Cardiac septum (tissue), 1 donor: ENCODE measurements at regions not wholly inside any gene's neighbourhood (a gene's known extent, or its start where the extent isn't known, plus 50 kb on each side); places are given as distances from the start of the nearest gene placed in this dataset.

Source experiments
- DNase-seq: peaks from one replicate; pipeline ENCODE4 v3.0.0-alpha.2; 2020; ENCODE audit warnings: low spot score
- intact Hi-C: fragments of 100-400 bp; cut with DNase I; formaldehyde crosslinking; loops from one replicate; pipeline ENCODE4 v1.14.0; 2022
- donor health status: DM: no; HTN: no; CAD: no.

GRCh38 chr12:30269496-30269895, 426.2 kb downstream of the IPO8 start:
- intact Hi-C loops: no loop called here
- no peak for DNase-seq

- intact Hi-C loops: no loop called here
- no peak for DNase-seq
These were observed 427.6 kb downstream of the IPO8 start for GRCh38 chr12:30268041-30268440.

GRCh38 chr12:30263434-30263833, 432.2 kb downstream of the IPO8 start:
- intact Hi-C loops: no loop called here
- DNase-seq: no peak

GRCh38 chr12:30257618-30258017, 438.1 kb downstream of the IPO8 start:
- no peak for DNase-seq
- intact Hi-C loops: no loop called here

- no peak for DNase-seq
- intact Hi-C loops: no loop called here
These were observed 444.1 kb downstream of the IPO8 start for GRCh38 chr12:30251546-30251945.

DNA sequence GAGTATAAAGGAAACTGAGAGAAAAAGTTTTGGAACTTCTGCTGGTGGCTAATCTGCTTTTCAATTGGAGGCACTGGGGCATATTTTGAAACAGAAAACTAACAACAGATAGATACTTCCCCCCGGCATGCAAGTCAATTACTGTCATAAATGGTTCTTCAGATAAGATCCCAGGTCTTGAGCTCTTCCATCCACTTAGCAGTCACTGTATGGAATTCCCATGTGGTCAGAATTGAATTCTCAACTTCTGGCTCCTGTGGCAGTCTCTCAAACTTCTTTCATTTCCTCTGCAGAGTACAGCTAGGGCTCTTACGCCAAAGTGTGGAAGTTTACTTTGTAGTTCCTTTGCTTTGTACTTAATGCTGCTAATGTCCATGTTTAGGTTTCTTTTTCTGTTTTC, 452.2 kb downstream of the IPO8 start:
- no peak for DNase-seq
- intact Hi-C loops: no loop called here

DNA sequence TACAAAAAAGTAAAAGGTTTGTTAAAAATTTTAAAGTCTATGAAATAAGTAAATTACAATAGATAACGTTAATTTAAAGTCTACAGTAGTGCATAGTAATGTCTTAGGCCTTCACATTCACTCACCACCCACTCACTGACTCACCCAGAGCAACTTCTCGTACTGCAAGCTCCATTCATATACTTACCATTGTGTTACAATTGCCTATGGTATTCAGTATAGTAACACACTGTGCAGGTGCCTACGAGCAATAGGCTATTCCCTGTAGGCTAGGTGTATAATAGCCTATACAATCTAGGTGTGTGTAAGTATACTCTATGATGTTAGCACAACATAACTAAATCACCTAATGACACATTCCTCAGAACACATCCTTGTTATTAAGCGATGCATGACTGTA, 435.3 kb upstream of the TMTC1 start:
- DNase-seq: no peak
- intact Hi-C loops: no loop called here

- no peak for DNase-seq
- intact Hi-C loops: no loop called here
These were observed 434.3 kb upstream of the TMTC1 start for GRCh38 chr12:30218073-30218472.

GRCh38 chr12:30213166-30213565, 429.4 kb upstream of the TMTC1 start:
- no peak for DNase-seq
- intact Hi-C loops: no loop called here

DNA sequence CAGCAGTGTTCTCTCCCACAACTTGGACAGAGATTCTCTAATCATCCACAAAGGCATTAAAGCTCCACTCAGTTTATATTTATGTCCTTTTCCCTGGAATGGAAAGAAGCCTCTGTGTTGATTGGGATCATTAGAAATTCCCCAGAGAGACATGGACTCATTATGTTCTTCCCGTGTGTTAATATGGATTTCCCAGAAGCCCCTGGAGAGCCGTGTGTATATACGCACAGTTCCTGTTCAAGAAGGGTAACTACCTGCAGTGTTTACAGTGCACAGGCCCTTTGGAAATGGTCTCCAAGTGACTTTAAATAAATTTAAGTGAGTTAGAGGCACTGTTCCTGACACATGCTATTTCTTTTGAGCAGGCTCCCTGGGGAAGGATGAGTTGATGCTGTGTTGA, 428.0 kb upstream of the TMTC1 start:
- no peak for DNase-seq
- intact Hi-C loops: no loop called here

DNA sequence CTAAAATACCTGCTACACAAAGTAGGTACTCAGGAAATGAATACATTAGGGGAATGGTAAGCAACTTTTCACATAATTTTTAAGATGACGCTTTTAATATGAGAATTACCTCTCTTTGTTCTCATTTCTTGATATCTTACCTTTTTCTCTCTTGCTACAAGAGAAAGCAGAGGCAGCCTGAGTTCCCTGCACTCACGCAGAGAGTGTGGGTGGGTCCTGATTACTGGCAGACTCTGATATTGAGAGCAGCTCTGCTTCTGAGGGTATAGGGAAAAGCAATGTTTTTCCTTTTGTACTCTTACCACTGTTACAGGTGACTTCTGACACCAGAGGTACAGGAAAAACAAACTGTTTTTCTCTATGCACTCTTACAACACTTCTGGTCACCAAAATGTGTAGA, 420.2 kb upstream of the TMTC1 start:
- no peak for DNase-seq
- intact Hi-C loops: no loop called here

DNA sequence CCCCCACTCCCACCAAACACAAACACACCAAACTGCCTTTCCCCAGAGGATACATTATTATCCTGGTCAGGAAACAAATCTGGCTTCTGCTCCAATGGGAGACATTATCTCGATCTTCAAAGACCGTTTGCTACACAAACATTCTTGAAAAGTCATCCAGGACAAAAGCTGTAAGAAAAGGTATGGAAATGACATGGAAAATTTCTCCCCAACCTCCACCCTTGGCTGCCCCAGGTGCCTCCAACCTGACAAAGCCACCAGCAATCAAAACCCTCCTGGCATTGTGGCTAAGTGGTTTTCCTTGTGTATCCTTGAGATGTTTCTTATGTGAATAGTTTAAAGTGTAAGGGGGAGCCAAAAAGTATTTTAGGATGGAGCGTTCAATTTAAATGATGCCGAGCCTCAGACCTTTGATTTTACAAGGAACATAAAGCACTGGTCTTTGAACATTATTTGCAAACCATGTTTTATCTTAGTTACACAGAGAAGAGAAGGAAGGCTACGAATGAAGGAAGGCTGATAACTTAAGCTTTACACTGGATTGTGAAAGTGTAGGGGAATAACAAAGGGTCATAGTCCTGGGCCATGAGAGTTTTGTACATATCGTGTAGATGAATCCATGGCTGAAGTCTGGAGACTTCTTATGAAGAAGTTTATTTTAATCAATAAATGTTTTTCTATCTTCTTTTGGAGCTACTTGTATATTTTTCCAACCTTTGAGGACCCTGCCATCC, 418.9 kb upstream of the TMTC1 start:
- intact Hi-C loops: no loop called here
- DNase-seq: no peak

GRCh38 chr12:30201301-30202160, 417.8 kb upstream of the TMTC1 start:
- intact Hi-C loops: no loop called here
- DNase-seq: no peak

DNA sequence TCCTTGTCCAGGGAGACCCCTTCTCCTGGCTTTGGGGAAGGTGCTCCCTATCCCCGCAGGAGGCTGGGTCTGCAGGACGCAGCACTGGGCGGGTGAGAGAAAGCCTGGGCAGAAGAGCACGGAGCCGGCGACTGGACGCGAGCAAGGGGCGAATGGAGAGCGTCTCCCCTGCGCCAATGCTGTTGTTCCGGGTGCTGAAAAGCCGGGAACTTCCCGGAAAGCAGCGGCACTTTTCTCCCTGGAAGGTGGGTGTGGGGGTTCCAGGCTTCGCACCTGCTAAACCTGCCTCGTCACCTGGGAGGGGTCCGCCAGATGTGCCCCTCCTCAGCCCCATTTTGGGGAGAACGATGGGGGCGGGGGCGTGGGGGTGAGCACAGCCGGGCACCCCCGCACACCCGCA, 417.1 kb upstream of the TMTC1 start:
- intact Hi-C loops: no loop called here
- no peak for DNase-seq

- no peak for DNase-seq
- intact Hi-C loops: no loop called here
These were observed 413.8 kb upstream of the TMTC1 start for GRCh38 chr12:30197392-30198057.

DNA sequence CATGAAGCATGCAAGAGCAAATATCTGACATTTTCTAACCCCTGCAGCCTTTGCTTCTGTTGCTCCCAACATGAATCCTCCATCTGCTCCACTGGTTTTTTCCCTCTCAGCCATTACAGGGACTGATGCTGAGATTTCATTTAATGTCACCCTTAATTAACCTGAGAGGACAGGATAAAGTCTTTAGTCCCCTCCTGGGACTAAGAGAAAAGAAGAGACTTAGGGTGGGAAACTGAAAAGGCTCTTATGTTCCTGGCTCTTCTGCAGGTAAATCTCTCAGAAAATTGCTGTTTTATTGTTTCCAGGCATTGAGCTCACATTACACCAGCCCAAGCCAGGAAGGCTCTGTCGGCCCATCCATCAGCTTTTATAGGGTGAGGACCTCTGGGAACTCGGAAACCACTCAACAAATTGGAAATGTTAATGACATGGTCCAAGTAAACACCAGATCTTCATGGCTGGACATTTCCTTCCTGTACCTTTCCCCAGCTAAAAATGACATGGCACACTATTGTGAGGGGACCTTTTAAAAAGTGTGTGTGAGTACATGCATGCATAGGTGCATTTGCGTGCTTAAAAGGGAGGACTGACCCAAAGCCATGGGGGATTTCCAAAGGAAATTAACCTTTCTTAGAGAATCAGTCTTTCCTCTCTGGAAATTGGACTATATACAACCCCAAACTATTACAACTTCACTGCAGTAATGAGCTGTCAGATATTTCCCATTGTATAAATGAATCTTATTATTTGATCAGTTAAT, 408.1 kb upstream of the TMTC1 start:
- DNase-seq: no peak
- intact Hi-C loops: no loop called here

GRCh38 chr12:30188602-30189326, 405.0 kb upstream of the TMTC1 start:
- intact Hi-C loops: no loop called here
- no peak for DNase-seq

- intact Hi-C loops: no loop called here
- no peak for DNase-seq
These were observed 403.7 kb upstream of the TMTC1 start for GRCh38 chr12:30187426-30187825.

DNA sequence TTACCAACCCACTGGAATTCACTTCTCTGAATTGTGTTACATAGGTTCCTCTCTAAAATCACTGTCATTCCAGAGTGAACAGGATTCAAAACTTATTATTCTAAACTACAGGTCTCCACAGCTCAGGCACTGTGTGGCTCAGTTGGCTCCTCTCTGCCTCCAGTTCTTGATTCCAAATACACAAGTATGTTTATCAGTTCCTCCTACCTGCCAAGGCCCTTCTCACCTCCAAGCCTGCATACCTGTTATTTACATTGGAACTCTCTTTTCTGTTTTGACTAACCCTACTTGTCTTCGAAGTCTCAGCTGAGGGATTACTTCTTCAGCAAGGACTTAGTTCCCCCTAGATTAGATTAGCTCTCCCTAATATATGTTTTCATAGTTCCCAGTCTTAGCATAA, 397.6 kb upstream of the TMTC1 start:
- DNase-seq: no peak
- intact Hi-C loops: no loop called here
